ENCODE measurements at regions not wholly inside any gene's neighbourhood (a gene's known extent, or its start where the extent isn't known, plus 50 kb on each side); places are given as distances from the start of the nearest gene placed in this dataset.
A peak's percentile ranks its signal among the peaks of the same experiment; 100 is the strongest.

- Histone ChIP-seq H3K4me3 (no peak overlapping the region), H3K27ac (peak overlapping the region in 1 of 4 donors; percentile 19), H3K27me3 (no peaks in the 10 kb centered on the region), H3K9me3 (no peaks in the 10 kb centered on the region), H3K36me3 (no peaks in the 10 kb centered on the region), H3K4me1 (peaks cover 3 to 8% (median 7%) of the 10 kb centered on the region in 4 donors)
- TF ChIP-seq, protein P1, sequence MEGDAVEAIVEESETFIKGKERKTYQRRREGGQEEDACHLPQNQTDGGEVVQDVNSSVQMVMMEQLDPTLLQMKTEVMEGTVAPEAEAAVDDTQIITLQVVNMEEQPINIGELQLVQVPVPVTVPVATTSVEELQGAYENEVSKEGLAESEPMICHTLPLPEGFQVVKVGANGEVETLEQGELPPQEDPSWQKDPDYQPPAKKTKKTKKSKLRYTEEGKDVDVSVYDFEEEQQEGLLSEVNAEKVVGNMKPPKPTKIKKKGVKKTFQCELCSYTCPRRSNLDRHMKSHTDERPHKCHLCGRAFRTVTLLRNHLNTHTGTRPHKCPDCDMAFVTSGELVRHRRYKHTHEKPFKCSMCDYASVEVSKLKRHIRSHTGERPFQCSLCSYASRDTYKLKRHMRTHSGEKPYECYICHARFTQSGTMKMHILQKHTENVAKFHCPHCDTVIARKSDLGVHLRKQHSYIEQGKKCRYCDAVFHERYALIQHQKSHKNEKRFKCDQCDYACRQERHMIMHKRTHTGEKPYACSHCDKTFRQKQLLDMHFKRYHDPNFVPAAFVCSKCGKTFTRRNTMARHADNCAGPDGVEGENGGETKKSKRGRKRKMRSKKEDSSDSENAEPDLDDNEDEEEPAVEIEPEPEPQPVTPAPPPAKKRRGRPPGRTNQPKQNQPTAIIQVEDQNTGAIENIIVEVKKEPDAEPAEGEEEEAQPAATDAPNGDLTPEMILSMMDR (IDR thresholded peaks at IDR 0.05): no peak
- TF ChIP-seq POLR2A (IDR thresholded peaks at IDR 0.05) (no peak), EP300 (IDR thresholded peaks at IDR 0.05) (no peak), POLR2AphosphoS5 (IDR thresholded peaks at IDR 0.05) (no peak)
- DNase-seq (no peak), ATAC-seq (ENCODE audit: low FRiP score in 2 of 2) (peak in 1 of 2 donors; percentile 37)
- WGBS, 2 donors: 38 to 41% methylated on average over 9 of the region's 9 CpGs
Measured at GRCh38 chr7:47647181-47647917, 65.4 kb upstream of the TNS3 start.

- 98 to 100% methylated on average over 4 of the region's 4 CpGs for WGBS, 2 donors
Measured at GRCh38 chr7:47643716-47644400, 61.9 kb upstream of the TNS3 start.

GRCh38 chr7:47640265-47640664 lies 58.4 kb upstream of the TNS3 start:
- TF ChIP-seq POLR2AphosphoS5 (IDR thresholded peaks at IDR 0.05): no peak
- TF ChIP-seq, protein P1 (IDR thresholded peaks at IDR 0.05): no peak
- TF ChIP-seq EP300 (IDR thresholded peaks at IDR 0.05): no peak
- no peak for TF ChIP-seq POLR2A (IDR thresholded peaks at IDR 0.05)
- no peak overlapping the region for H3K27ac ChIP-seq
- H3K36me3 ChIP-seq: no peaks in the 10 kb centered on the region
- H3K27me3 ChIP-seq: no peaks in the 10 kb centered on the region
- no peaks in the 10 kb centered on the region for H3K9me3 ChIP-seq
- ATAC-seq (ENCODE audit: low FRiP score in 2 of 2): no peak
- no peak for DNase-seq
- H3K4me1 ChIP-seq: peaks cover 3 to 15% (median 4%) of the 10 kb centered on the region in 4 donors
- H3K4me3 ChIP-seq: no peak overlapping the region
- 86 to 87% methylated on average over 8 of the region's 8 CpGs for WGBS, 2 donors

More at GRCh38 chr7:47643716-47644400, 61.9 kb upstream of the TNS3 start:
- H3K36me3 ChIP-seq: no peaks in the 10 kb centered on the region
- no peak overlapping the region for H3K4me3 ChIP-seq
- ATAC-seq (ENCODE audit: low FRiP score in 2 of 2): no peak
- TF ChIP-seq EP300 (IDR thresholded peaks at IDR 0.05): no peak
- TF ChIP-seq POLR2AphosphoS5 (IDR thresholded peaks at IDR 0.05): no peak
- TF ChIP-seq POLR2A (IDR thresholded peaks at IDR 0.05): no peak
- TF ChIP-seq, protein P1 (IDR thresholded peaks at IDR 0.05): no peak
- no peak for DNase-seq
- H3K4me1 ChIP-seq: peaks cover 3 to 11% (median 7%) of the 10 kb centered on the region in 4 donors
- no peaks in the 10 kb centered on the region for H3K9me3 ChIP-seq
- no peak overlapping the region for H3K27ac ChIP-seq
- H3K27me3 ChIP-seq: no peaks in the 10 kb centered on the region

GRCh38 chr7:47639495-47640110 lies 57.7 kb upstream of the TNS3 start:
- ATAC-seq (ENCODE audit: low FRiP score in 2 of 2) (no peak), DNase-seq (no peak)
- Histone ChIP-seq H3K9me3 (no peaks in the 10 kb centered on the region), H3K27me3 (no peaks in the 10 kb centered on the region), H3K4me1 (peaks cover 7 to 21% (median 8%) of the 10 kb centered on the region in 4 donors), H3K27ac (no peak overlapping the region), H3K4me3 (no peak overlapping the region), H3K36me3 (no peaks in the 10 kb centered on the region)
- 86 to 94% methylated on average over 3 of the region's 3 CpGs for WGBS, 2 donors
- TF ChIP-seq POLR2A (IDR thresholded peaks at IDR 0.05) (no peak), EP300 (IDR thresholded peaks at IDR 0.05) (no peak), POLR2AphosphoS5 (IDR thresholded peaks at IDR 0.05) (no peak)
- TF ChIP-seq, protein P1 (IDR thresholded peaks at IDR 0.05): no peak
